ENCODE measurements at regions not wholly inside any gene's neighbourhood (a gene's known extent, or its start where the extent isn't known, plus 50 kb on each side); places are given as distances from the start of the nearest gene placed in this dataset.

DNA sequence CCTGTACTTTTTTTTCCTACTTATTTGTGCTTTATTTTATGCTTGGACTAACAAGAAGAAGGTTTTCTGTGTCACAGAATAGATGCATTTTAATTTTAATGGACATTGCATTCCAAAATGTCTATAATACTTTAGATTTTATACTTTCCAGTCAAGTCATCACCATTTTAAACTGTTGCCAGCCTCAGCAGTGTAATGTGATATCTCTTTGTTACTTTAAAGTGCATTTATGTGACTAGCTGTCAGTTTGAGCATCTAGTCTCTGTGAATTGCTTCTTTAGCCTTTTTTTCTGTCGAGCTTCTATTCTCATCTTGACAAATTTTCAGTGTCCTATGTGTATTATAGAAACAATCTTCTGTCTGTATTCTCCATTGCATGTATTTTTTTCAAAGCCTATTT is 511.4 kb upstream of the CBLB start:
- DNase-seq (ENCODE audit: insufficient read length, low spot score) (no peak), FAIRE-seq (no peak)
- TF ChIP-seq POLR2A (IDR thresholded peaks at IDR 0.05; ENCODE audit: low read depth, low read length), result no peak

DNA sequence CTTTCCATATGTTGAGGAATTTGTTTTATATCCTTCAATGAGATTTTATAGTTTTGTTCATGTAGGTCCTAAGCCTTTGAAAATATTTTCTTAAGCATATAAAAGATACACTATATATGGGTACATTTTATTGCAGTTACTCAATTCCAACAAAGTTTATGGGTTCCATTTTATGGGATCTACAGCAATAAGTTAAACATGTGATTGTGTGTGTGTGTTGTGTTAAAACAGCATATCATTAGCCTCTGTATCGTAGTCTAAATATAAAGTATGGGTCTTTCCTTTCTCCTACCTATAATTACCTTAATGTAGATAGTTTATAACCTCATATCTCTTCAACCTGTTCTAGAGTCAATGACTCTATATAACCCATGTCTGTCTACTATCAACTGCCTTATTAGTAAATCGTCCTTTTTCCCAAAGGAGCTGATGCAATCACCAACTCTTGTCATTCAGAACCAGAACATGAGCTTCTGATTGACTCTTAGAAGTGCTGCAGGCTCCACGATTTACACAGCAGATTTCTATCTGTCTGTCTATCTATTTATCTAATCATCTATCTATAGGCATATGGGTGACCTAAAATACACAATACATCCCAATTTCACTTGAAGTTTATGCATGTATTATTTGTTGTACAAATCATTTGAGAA is 512.6 kb upstream of the CBLB start:
- TF ChIP-seq POLR2A (IDR thresholded peaks at IDR 0.05; ENCODE audit: low read depth, low read length), result no peak
- FAIRE-seq (no peak), DNase-seq (ENCODE audit: insufficient read length, low spot score) (no peak)

DNA sequence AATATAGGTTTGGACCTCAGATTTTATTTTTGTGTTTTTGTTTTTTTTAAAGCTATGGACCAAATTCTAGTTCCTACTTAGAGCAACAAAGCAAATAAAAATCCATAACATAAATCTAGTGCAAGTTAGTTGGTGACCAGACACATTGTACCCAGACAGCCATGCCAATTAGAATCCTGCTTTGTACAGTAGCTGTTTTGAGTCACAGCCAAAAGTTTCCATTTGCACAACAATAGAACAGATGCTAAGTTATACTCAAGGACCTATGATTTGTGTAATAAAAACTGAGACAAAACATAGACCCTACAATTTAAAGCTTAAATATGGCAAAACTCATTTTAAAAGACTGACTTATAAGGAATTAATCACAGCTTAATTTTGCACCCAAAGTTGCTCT is 513.1 kb upstream of the CBLB start:
- DNase-seq (ENCODE audit: insufficient read length, low spot score), result no peak
- no peak for FAIRE-seq
- TF ChIP-seq POLR2A (IDR thresholded peaks at IDR 0.05; ENCODE audit: low read depth, low read length), result no peak

DNA sequence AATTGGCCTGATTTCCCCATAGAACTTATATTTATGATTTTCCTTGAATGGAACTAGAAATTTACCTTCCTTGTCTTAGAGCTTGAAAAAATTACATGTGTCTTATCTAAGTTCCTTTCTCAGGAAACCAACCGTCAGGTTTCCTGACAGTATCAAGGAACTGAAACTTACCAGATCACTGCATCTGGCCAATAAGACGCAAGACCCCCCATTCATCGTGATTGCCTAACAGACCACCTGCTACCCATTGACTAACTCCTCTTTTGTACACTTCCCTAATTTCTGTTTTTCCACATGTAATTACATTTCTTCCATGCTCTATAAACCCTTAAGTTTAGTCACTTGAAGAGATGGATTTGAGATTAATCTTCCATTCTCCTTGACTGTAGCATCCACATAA is 517.2 kb upstream of the CBLB start:
- DNase-seq (ENCODE audit: insufficient read length, low spot score) (no peak), FAIRE-seq (no peak)
- no peak for TF ChIP-seq POLR2A (IDR thresholded peaks at IDR 0.05; ENCODE audit: low read depth, low read length)

DNA sequence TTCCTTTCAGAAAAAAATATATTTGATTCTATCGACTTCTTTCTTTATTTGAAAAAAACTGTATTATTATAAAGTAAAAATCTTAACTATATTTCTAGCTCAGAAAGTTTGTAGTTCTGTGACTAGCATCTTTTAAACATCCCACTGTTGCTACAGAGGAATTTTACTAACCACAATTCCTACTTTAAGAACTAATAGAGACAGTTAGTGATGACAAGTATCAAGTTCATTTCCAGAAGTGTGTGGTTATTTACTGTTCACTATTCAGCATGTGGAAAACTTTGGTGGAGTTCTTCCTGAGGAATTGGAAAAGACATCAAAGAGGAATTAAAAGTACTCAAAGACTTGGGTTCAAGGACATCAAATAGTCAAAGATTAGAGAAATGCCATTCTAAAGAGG is 524.1 kb upstream of the CBLB start:
- no peak for TF ChIP-seq POLR2A (IDR thresholded peaks at IDR 0.05; ENCODE audit: low read depth, low read length)
- FAIRE-seq (no peak), DNase-seq (ENCODE audit: insufficient read length, low spot score) (no peak)

DNA sequence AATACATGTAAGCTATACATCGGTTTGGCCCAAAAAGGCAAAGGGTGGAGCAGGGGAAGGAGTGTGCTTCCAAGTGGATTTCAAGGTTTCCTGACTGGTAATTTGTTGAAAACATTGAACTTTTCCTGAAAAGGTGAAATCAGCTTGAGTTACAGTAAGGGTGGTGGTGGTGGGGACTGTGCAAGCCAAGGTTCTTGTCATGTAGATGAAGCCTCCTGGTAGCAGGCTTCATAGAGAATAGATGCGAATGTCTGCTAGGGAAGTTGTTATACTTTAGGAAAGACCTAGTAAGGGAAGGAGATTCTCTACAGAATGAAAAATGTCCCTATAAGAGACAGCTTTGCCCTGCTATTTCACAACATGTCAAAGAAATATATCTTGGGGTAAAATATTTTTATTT is 528.2 kb upstream of the CBLB start:
- DNase-seq (ENCODE audit: insufficient read length, low spot score) (no peak), FAIRE-seq (no peak)
- TF ChIP-seq POLR2A (IDR thresholded peaks at IDR 0.05; ENCODE audit: low read depth, low read length), result no peak

DNA sequence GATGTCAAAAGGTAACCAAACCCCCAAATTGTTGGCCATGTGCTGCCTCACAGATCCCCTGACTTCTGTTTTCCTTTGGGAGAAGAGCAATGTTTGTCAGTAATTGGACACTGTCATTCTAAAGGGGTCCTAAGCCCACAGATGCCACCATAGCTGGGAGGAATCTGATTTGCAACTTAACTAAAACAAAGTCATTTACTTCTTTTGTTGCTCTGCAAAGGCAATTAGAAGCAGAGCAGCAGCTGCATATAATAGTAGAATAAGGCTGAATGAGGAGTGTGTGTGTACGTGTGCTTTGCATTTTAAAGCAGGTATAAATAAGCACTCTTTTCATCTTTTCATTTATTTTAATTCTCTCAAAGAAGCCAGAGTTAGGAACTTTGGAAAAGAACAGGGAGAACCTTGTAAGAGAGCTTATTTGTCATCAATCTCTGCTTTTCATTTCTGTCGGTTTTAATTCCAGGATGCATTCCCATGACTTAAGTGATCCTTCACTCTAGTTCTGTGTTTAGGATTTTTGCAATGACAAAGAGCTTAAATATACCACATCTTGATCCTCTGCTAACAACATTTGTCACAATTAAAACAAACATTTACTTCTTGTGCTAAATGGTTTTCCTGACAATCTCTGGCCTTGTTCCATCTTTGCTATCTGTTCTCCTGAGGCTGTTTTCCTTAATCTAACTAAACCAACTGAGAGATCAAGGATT is 530.2 kb upstream of the CBLB start:
- no peak for TF ChIP-seq POLR2A (IDR thresholded peaks at IDR 0.05; ENCODE audit: low read depth, low read length)
- peak; percentile 41 for FAIRE-seq
- DNase-seq (ENCODE audit: insufficient read length, low spot score), result no peak

DNA sequence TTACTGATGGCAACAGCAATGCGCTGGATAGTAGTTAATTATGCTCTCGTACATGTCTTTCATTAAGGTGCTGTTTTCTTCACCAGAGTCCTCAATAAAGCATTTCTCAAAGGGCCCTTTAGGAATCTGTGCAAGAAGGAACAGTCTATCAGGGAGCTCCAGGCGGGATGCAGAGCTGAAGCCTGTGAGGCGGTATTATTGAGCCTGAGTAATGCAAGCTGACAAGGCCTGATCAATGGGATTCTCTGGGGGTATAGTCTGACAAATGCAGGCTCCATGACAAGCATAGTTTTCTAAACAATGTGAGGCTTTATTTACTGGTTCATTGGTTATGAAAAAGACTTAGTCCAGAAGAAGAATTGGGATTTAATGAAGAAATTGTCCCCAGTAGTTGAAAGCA is 530.9 kb upstream of the CBLB start:
- no peak for DNase-seq (ENCODE audit: insufficient read length, low spot score)
- no peak for FAIRE-seq

DNA sequence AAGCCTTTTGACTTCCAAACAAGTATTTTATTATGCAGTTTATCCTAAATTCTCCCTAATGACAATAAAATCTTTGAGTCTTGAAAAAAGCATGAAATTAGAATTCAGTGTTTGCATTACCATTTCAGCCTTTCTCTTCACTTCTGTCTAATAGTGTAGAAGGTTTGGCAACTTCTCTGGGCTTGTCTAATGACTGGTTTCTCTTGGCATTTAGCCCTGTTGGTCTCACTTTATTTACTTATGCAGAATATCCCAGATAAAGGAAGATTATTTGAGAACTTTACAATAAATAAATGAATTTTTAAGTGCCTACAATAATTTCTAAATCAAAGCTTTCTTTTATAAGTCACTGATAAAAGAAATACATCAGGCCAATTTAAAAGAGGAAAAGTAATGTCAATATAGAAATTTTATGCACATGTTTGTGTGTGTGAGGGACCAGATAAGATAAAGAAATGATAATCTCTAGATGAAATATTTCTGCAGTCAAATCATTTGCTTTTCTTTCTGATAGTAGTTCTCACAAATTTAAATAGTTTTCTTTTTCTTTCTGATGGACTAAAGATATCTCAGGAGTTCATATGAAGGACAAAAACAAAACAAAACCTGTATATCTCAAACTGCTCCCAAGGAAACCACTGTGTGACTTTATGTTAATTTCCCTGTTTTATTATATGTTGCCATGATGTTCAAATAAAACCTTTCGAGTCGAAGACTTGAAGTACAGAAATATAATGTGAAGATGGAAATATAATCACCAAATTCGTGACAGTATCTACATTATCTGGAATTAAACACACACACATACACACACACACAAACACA is 533.1 kb upstream of the CBLB start:
- DNase-seq (ENCODE audit: insufficient read length, low spot score) (no peak), FAIRE-seq (peak; percentile 78)
- no peak for TF ChIP-seq POLR2A (IDR thresholded peaks at IDR 0.05; ENCODE audit: low read depth, low read length)

More for the DNA sequence above, 530.9 kb upstream of the CBLB start:
- no peak for TF ChIP-seq POLR2A (IDR thresholded peaks at IDR 0.05; ENCODE audit: low read depth, low read length)

DNA sequence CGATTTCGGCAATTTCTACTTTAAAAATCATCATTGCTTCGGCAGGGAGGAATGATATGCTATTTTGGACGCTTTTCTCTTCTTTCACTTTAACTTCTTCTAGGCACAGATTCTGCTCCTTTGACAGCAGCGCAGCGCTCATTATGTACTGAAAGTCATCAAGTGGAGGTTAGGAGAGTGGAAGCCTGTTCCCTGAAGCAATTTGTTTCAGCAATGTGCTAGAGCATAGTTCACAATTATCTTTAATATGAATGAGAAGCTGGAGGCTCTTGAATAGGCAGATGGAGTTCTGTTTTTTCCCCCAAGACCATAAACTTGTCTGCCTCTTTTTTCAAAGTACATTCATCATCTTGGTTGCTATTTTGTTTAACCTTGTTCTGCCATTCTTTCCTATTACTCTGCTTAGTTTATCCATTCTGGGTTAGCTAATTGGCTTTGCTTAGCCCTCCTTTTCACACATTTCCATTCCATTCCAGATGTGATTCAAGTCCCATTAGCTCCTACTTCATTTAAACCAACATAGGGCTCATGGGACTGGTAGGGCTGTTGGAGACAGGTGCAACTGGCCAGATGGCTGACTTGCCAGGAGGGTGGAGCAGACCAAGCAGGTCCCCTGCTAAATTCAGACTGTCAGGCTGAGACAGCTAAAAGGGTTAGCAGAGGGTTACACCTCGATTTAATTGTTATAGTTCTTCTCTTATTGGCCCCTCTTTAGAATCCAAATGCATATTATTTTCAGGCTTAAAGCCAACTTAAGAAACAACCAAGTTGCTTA is 534.7 kb upstream of the CBLB start:
- FAIRE-seq, result no peak
- TF ChIP-seq POLR2A (IDR thresholded peaks at IDR 0.05; ENCODE audit: low read depth, low read length), result no peak
- no peak for DNase-seq (ENCODE audit: insufficient read length, low spot score)

DNA sequence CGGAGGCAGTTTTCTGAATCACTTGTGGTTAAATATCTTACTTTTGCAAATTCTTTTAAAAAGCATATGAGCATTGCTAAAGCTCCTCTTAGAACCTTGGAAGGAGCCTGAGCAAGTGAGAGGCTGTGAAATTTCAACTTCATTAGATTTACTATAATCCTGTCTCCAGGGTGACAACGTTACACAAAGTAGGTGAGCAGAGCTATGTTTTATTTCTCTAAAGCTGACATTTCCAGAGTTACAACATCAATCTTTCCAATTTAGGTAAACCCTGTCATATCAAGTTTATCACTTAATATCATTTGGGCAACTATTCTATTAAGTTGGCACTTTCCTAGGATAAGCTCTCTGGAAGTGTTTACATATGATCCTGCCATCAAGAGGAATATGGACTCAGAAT is 544.9 kb upstream of the CBLB start:
- DNase-seq (ENCODE audit: insufficient read length, low spot score), result no peak
- FAIRE-seq, result no peak
- no peak for TF ChIP-seq POLR2A (IDR thresholded peaks at IDR 0.05; ENCODE audit: low read depth, low read length)

DNA sequence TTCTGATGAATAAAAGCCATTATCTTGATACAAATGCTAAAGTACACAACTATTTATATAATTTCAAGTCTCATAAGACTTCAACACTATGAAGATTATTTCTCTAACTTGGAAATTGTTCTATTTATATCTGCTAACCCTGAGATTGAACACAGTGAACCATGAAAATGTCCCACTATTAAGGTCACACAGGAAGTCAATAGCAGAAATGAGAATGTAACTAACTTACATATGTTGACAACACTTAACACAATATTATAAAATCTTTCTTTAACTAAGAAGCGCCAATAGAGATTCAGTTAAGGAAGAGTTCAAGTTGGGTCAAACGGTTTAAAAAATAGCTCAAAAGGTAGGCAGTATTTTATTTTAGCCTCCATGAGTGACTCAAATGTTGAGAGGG is 551.8 kb upstream of the CBLB start:
- DNase-seq (ENCODE audit: insufficient read length, low spot score) (no peak), FAIRE-seq (no peak)
- TF ChIP-seq POLR2A (IDR thresholded peaks at IDR 0.05; ENCODE audit: low read depth, low read length), result no peak

DNA sequence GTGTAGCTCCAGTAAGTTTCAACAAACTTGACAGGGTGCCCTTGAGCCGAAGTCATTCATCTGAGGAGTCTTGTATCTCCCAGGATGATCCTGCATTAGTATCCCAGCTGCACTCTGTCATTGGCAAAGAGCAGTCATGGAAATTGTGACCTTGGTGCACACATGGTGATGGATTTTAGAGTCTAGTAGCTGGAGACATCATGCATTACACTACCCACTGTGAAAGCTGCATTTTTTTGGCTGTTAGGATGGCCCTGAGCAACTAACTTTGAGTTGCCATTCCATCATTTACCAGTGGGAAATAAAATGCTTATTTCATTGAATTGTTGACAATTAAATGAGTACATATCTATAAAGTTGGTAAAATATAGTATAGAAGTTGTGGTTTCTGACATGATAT is 552.6 kb upstream of the CBLB start:
- TF ChIP-seq POLR2A (IDR thresholded peaks at IDR 0.05; ENCODE audit: low read depth, low read length), result no peak
- FAIRE-seq (no peak), DNase-seq (ENCODE audit: insufficient read length, low spot score) (no peak)

DNA sequence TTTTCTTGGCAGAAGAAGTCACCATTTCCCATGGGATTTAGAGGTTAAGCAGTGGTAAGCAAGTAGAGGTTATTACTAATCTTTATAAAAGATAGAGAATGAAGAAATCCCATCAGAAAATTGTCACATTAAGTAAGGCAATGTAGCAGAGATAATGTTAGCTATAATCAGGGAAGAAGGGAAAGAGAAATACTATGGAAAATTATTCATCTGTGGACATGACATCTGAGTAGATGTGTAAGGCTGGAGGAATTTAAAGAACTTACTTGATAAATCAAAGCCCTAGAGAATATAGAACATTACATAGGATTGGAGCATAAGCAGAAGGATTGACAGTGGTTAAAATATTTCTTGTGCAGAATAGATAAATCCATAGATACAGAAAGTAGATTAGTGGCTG is 553.1 kb upstream of the CBLB start:
- DNase-seq (ENCODE audit: insufficient read length, low spot score), result no peak
- no peak for FAIRE-seq
- TF ChIP-seq POLR2A (IDR thresholded peaks at IDR 0.05; ENCODE audit: low read depth, low read length), result no peak
